Activated CD8-positive, alpha-beta T cell treated with anti-CD3 and anti-CD28 coated beads for 36 hours (primary cell): ENCODE measurements at regions not wholly inside any gene's neighbourhood (a gene's known extent, or its start where the extent isn't known, plus 50 kb on each side); places are given as distances from the start of the nearest gene placed in this dataset.

Experiments used
- ATAC-seq: fragments of 200-7000 bp; cut with Tn5 transposase; one replicate; pipeline ENCODE4 v1.10.0; 2021; ENCODE audit warnings: mild to moderate bottlenecking, moderate library complexity
- CTCF ChIA-PET: fragments of 350-600 bp; sonication (Branson Sonifier 250); formaldehyde crosslinking; loops from one replicate; lab custom pipeline; 2021; ENCODE audit warnings: antibody characterized with exemption; lab: Charles Lee
- POLR2A ChIA-PET: fragments of 350-600 bp; sonication (Branson Sonifier 250); formaldehyde crosslinking; loops from one replicate; lab custom pipeline; 2021; ENCODE audit warnings: antibody characterized with exemption; lab: Charles Lee
- DNase-seq: peaks from one replicate; pipeline ENCODE4 v3.0.0-alpha.2; 2020
- H3K27ac Mint-ChIP-seq: one replicate; pipeline ENCODE4 v1.8.0; 2021; ENCODE audit warnings: mild to moderate bottlenecking, mixed read lengths
- H3K27me3 Mint-ChIP-seq: one replicate; pipeline ENCODE4 v1.8.0; 2021; ENCODE audit warnings: mixed read lengths
- H3K36me3 Mint-ChIP-seq: one replicate; pipeline ENCODE4 v1.8.0; 2021; ENCODE audit warnings: low read depth, mixed read lengths
- H3K4me1 Mint-ChIP-seq: one replicate; pipeline ENCODE4 v1.8.0; 2021; ENCODE audit warnings: low read depth, mixed read lengths
- H3K4me3 Mint-ChIP-seq: one replicate; pipeline ENCODE4 v1.8.0; 2021; ENCODE audit warnings: mild to moderate bottlenecking, moderate library complexity, mixed read lengths
- H3K9me3 Mint-ChIP-seq: one replicate; pipeline ENCODE4 v1.8.0; 2021; ENCODE audit warnings: mixed read lengths
- intact Hi-C: fragments of 100-400 bp; cut with micrococcal nuclease; formaldehyde crosslinking; loops from one replicate; pipeline ENCODE4 v1.10.0; 2022
- TF ChIP-seq, protein P1 (sequence below): fragments of 200-600 bp; IDR thresholded peaks from one replicate; pipeline ENCODE4 v1.8.0; 2022; ENCODE audit warnings: antibody characterized with exemption, mild to moderate bottlenecking

DNA sequence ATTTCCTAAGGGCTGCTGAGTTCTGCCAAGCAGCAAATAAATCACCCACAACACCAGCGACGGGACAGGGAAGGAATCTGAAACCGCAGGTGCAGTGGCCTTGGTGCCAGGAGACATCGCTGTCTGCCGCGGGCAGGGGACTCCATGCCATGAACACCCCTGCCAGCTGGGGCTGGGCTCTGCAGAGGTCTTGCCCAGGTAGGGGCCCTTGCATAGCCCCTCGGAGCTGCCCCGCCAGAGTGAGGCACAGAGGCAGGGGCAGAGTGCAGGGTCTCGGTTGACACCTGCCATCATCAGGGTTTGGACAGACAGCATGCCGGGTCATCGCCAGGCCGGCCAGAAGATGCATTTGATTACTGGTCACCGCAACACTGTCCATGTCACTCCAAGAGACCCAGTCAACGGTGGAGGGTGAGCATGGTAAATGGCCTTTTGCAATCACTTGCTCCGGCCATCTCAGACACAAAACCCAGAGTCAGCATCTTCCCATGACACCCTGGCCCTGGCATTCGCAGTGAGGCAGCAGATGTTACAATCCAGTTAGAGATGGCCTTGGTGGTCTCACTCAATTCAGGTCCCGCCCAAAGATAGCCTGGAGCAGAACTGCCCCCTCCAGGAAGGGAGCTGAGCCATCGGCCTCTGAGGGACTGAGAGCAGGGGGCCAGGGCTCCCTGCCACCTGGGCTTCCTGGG lies 255.4 kb downstream of the NDUFA10 start:
- intact Hi-C loops: no loop called here
- Mint-ChIP-seq H3K4me3 (no peak overlapping the region), H3K4me1 (no peaks in the 10 kb centered on the region), H3K36me3 (no peaks in the 10 kb centered on the region), H3K9me3 (peaks cover 8% of the 10 kb centered on the region), H3K27me3 (no peaks in the 10 kb centered on the region), H3K27ac (no peak overlapping the region)
- TF ChIP-seq, protein P1, sequence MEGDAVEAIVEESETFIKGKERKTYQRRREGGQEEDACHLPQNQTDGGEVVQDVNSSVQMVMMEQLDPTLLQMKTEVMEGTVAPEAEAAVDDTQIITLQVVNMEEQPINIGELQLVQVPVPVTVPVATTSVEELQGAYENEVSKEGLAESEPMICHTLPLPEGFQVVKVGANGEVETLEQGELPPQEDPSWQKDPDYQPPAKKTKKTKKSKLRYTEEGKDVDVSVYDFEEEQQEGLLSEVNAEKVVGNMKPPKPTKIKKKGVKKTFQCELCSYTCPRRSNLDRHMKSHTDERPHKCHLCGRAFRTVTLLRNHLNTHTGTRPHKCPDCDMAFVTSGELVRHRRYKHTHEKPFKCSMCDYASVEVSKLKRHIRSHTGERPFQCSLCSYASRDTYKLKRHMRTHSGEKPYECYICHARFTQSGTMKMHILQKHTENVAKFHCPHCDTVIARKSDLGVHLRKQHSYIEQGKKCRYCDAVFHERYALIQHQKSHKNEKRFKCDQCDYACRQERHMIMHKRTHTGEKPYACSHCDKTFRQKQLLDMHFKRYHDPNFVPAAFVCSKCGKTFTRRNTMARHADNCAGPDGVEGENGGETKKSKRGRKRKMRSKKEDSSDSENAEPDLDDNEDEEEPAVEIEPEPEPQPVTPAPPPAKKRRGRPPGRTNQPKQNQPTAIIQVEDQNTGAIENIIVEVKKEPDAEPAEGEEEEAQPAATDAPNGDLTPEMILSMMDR: no peak
- DNase-seq: no peak
- ChIA-PET POLR2A (no interaction called here), CTCF (no interaction called here)
- ATAC-seq: no peak

DNA sequence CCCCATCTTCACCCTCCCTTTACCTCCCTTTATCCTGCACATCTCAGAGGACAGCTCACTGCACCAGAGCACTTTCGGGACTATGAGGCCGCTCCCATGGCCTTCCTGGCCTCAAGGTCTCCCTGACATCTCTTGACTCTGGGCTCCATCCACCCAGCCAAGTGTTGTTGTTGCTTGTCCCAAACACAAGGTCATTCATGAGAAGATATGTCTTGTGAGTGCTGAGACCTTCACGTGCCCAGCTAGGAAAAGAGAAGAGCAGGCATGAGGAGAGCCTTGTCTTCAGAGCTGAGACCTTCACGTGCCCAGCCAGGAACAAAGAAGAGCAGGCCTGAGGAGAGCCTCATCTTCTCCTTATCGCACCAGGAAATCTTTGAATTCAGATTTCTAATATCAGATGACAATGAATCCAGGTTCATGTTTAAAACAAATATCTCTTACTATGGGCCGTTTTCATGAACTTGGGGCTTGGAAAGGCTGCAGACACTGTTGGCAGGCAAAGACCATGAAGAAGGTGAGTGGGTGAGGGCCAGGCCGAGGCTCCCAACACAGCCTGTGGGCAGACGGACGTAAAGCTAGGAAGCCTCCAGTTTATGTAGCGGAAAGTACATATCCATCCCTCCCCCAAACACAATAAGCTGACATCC lies 256.1 kb downstream of the NDUFA10 start:
- intact Hi-C loops: no loop called here
- peaks cover 8% of the 10 kb centered on the region for H3K9me3 Mint-ChIP-seq
- H3K36me3 Mint-ChIP-seq: no peaks in the 10 kb centered on the region
- H3K4me3 Mint-ChIP-seq: no peak overlapping the region
- ATAC-seq: no peak
- CTCF ChIA-PET: no interaction called here
- no peak overlapping the region for H3K27ac Mint-ChIP-seq
- POLR2A ChIA-PET: no interaction called here
- no peaks in the 10 kb centered on the region for H3K4me1 Mint-ChIP-seq
- no peak for DNase-seq
- no peaks in the 10 kb centered on the region for H3K27me3 Mint-ChIP-seq
- TF ChIP-seq, protein P1: no peak

DNA sequence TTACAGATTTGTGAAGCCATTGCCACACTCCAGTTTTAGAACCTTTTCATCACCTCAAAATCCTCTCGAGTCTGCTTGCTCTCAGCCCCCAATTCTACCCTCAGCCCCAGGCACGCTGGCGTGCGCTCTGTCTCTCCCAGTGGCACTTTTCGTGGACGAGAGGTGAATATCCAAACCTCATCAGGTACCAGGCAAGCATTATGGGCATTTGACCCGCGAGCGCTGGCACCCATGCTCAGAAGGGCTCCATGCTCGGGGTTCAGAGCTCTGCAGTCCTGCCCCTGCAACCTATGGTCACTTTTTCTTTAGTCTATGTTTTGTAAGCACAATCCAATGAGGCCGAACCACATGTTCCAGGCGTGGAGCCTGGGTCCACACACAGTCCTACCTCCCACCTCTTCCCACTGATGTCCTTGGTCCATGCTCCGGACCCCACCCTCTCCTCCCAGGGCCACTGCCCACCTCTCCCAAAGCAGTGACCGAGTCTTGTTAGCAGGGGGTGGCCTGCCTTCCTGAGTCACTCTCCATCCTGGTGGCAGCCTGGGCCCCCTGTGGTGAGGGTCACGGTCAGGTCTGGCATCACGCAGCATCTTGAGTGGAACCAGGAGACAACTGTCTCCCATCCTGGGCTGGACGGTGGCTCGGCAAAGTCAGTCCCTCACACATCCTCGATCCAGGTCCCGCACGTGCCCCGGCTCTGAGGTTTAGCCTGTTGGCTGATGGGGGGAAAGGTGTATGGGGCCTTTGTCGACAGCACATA lies 256.9 kb downstream of the NDUFA10 start:
- no peak for DNase-seq
- no peaks in the 10 kb centered on the region for H3K36me3 Mint-ChIP-seq

DNA sequence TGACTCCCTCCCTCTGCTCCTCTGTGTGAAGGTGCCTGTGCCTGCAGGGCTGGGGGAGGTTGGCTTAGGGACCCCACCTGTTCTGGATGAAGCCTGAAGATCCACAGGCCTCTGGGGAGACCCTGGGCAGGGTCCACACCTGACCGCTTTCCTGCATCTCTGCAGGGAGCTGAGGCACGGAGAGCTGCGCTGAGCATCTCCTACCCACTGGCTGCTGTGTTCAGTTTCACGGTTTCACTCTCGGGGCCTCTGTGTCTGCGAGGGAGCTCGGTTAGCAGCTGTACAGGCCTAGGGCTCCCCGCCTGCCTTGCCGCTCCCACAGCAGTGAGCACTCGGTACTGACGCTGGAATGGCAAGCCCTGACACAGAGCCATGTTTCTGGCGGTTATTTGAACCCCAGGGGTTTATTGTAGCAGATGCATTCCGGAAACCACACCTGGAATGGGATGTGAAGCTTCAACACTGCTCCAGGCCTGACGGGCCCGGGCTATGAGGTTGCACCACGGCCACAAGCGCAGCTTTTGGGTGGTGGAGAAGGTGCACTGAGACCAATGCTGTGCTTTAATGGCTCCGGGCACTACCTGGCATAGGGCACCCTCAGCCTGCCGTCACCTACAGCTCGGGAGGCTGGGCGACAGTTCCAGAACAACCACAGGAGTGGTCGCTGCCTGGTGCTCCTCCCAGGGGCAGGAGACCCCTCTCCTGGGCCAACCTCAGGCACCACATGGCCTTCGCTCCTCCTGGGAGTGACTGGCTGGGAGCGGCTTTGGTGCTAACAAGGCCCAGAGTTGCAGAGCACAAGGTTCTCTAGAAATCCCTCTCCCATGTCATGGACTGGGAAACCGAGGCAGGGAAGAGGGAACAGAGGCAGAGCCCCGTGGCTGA lies 257.9 kb downstream of the NDUFA10 start:
- Mint-ChIP-seq H3K27ac (no peak overlapping the region), H3K4me1 (no peaks in the 10 kb centered on the region), H3K36me3 (no peaks in the 10 kb centered on the region), H3K9me3 (peaks cover 5% of the 10 kb centered on the region), H3K4me3 (no peak overlapping the region), H3K27me3 (no peaks in the 10 kb centered on the region)
- CTCF ChIA-PET: no interaction called here
- ATAC-seq (no peak), DNase-seq (no peak)
- TF ChIP-seq, protein P1: no peak
- POLR2A ChIA-PET: interaction anchor here (0.7 kb wide), 1 partner anchor 366 kb away, joined by 3 read pairs; no protein-coding TSS in a partner anchor
- intact Hi-C loops: no loop called here

More for the DNA sequence above, 256.9 kb downstream of the NDUFA10 start:
- TF ChIP-seq, protein P1: no peak
- Mint-ChIP-seq H3K27ac (no peak overlapping the region), H3K4me1 (no peaks in the 10 kb centered on the region), H3K4me3 (no peak overlapping the region), H3K27me3 (no peaks in the 10 kb centered on the region), H3K9me3 (peaks cover 8% of the 10 kb centered on the region)
- ChIA-PET POLR2A (no interaction called here), CTCF (no interaction called here)
- intact Hi-C loops: no loop called here
- no peak for ATAC-seq
